Fibroblast of skin of right biceps (primary cell): ENCODE measurements at regions not wholly inside any gene's neighbourhood (a gene's known extent, or its start where the extent isn't known, plus 50 kb on each side); places are given as distances from the start of the nearest gene placed in this dataset.

Source experiments
- DNase-seq: peaks from one replicate; pipeline ENCODE4 v3.0.0-alpha.2; 2013

- no peak for DNase-seq
These were observed 77.0 kb upstream of the PTPN1 start for GRCh38 chr20:50433001-50433761.

GRCh38 chr20:50434321-50434652 lies 75.9 kb upstream of the PTPN1 start:
- DNase-seq, result no peak

GRCh38 chr20:50434653-50435396 lies 75.4 kb upstream of the PTPN1 start:
- DNase-seq, result peak; percentile 28

- no peak for DNase-seq
These were observed 74.7 kb upstream of the PTPN1 start for GRCh38 chr20:50435397-50436051.

GRCh38 chr20:50436052-50436656 lies 74.0 kb upstream of the PTPN1 start:
- no peak for DNase-seq

- no peak for DNase-seq
These were observed 73.5 kb upstream of the PTPN1 start for GRCh38 chr20:50436696-50437095.

- DNase-seq, result peak; percentile 70
These were observed 71.2 kb upstream of the PTPN1 start for GRCh38 chr20:50438986-50439407.

- DNase-seq, result no peak
These were observed 70.4 kb upstream of the PTPN1 start for GRCh38 chr20:50439539-50440453.

- DNase-seq, result no peak
These were observed 67.7 kb upstream of the PTPN1 start for GRCh38 chr20:50442512-50442911.

GRCh38 chr20:50445354-50446151 lies 64.6 kb upstream of the PTPN1 start:
- DNase-seq, result no peak

GRCh38 chr20:50446351-50447101 lies 63.7 kb upstream of the PTPN1 start:
- DNase-seq, result no peak

- no peak for DNase-seq
These were observed 62.9 kb upstream of the PTPN1 start for GRCh38 chr20:50447102-50447804.

GRCh38 chr20:50447817-50448216 lies 62.4 kb upstream of the PTPN1 start:
- no peak for DNase-seq

- peak; percentile 64 for DNase-seq
These were observed 61.4 kb upstream of the PTPN1 start for GRCh38 chr20:50448625-50449403.

- no peak for DNase-seq
These were observed 60.3 kb upstream of the PTPN1 start for GRCh38 chr20:50449738-50450492.

- no peak for DNase-seq
These were observed 59.7 kb upstream of the PTPN1 start for GRCh38 chr20:50450493-50450826.

GRCh38 chr20:50450881-50451752 lies 59.1 kb upstream of the PTPN1 start:
- peak; percentile 62 for DNase-seq
